ENCODE measurements at regions not wholly inside any gene's neighbourhood (a gene's known extent, or its start where the extent isn't known, plus 50 kb on each side); places are given as distances from the start of the nearest gene placed in this dataset.

DNA sequence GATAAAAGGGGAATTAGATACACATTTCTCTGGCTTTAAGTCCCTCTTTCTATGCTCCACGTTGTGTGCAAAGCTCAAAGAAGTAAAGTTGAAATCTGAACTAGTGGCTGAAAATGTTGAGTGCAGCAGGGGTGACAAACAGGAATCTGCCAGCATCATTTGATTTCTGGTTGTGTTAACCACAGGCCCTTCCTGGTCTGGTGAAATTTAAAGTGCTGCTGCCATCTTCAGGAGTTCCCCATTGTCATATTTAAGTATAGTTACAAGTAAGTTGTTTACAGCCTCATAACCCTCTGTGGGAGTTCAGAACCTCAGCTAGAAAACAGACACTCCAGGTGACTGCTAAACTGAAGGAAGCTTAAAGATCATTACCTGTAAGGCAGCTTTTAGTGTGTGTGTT is 90.9 kb upstream of the CCDC196 start:
- ATAC-seq: no peak
- no peak for TF ChIP-seq ZNF8 (CRISPR knock-in tag; IDR thresholded peaks at IDR 0.05)
- TF ChIP-seq ZC3H10 (CRISPR knock-in tag; IDR thresholded peaks at IDR 0.05): no peak
- no peak for TF ChIP-seq TOX (CRISPR knock-in tag; IDR thresholded peaks at IDR 0.05; ENCODE audit: borderline replicate concordance)
- TF ChIP-seq ESRRG (CRISPR knock-in tag; IDR thresholded peaks at IDR 0.05): no peak
- TF ChIP-seq ZNF70 (CRISPR knock-in tag; IDR thresholded peaks at IDR 0.05): no peak
- TF ChIP-seq ZFP30 (CRISPR knock-in tag; IDR thresholded peaks at IDR 0.05): no peak
- no peak for TF ChIP-seq TCF4 (CRISPR knock-in tag; IDR thresholded peaks at IDR 0.05; ENCODE audit: borderline replicate concordance)
- no peak for TF ChIP-seq PPARA (CRISPR knock-in tag; IDR thresholded peaks at IDR 0.05; ENCODE audit: borderline replicate concordance)
- TF ChIP-seq ZFP3 (CRISPR knock-in tag; IDR thresholded peaks at IDR 0.05): no peak

DNA sequence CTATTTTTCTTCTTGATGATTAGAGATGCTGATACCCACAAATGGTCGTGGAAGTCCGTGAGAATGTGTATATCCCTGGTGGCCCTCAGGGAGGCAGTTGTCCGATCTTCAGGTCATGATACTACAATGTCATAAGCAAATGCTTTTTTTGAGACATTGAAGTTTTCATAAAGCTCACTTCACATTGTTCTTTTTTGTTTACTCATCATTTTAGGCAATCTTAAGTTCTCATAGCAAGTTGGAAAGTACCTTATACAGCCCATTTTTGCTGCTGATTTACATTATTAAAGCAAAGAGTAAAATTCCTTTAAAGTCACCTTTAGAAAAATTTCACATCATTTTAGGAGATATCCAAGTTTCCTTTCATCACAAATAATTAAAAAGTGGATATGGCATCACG is 90.0 kb upstream of the CCDC196 start:
- no peak for TF ChIP-seq TOX (CRISPR knock-in tag; IDR thresholded peaks at IDR 0.05; ENCODE audit: borderline replicate concordance)
- no peak for TF ChIP-seq RARB (CRISPR knock-in tag; IDR thresholded peaks at IDR 0.05)
- no peak for TF ChIP-seq ZNF70 (CRISPR knock-in tag; IDR thresholded peaks at IDR 0.05)
- TF ChIP-seq, protein P1, sequence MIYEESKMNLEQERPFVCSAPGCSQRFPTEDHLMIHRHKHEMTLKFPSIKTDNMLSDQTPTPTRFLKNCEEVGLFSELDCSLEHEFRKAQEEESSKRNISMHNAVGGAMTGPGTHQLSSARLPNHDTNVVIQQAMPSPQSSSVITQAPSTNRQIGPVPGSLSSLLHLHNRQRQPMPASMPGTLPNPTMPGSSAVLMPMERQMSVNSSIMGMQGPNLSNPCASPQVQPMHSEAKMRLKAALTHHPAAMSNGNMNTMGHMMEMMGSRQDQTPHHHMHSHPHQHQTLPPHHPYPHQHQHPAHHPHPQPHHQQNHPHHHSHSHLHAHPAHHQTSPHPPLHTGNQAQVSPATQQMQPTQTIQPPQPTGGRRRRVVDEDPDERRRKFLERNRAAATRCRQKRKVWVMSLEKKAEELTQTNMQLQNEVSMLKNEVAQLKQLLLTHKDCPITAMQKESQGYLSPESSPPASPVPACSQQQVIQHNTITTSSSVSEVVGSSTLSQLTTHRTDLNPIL (CRISPR knock-in tag; IDR thresholded peaks at IDR 0.05; ENCODE audit: low read depth): no peak
- TF ChIP-seq ZFP3 (CRISPR knock-in tag; IDR thresholded peaks at IDR 0.05): no peak
- no peak for TF ChIP-seq BACH2 (CRISPR knock-in tag; IDR thresholded peaks at IDR 0.05; ENCODE audit: borderline replicate concordance)
- no peak for TF ChIP-seq ESRRG (CRISPR knock-in tag; IDR thresholded peaks at IDR 0.05)
- TF ChIP-seq SNAI2 (CRISPR knock-in tag; IDR thresholded peaks at IDR 0.05): no peak
- TF ChIP-seq, protein P2, sequence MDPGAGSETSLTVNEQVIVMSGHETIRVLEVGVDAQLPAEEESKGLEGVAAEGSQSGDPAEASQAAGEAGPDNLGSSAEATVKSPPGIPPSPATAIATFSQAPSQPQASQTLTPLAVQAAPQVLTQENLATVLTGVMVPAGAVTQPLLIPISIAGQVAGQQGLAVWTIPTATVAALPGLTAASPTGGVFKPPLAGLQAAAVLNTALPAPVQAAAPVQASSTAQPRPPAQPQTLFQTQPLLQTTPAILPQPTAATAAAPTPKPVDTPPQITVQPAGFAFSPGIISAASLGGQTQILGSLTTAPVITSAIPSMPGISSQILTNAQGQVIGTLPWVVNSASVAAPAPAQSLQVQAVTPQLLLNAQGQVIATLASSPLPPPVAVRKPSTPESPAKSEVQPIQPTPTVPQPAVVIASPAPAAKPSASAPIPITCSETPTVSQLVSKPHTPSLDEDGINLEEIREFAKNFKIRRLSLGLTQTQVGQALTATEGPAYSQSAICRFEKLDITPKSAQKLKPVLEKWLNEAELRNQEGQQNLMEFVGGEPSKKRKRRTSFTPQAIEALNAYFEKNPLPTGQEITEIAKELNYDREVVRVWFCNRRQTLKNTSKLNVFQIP (CRISPR knock-in tag; IDR thresholded peaks at IDR 0.05; ENCODE audit: borderline replicate concordance, low read depth): no peak
- ATAC-seq: no peak

DNA sequence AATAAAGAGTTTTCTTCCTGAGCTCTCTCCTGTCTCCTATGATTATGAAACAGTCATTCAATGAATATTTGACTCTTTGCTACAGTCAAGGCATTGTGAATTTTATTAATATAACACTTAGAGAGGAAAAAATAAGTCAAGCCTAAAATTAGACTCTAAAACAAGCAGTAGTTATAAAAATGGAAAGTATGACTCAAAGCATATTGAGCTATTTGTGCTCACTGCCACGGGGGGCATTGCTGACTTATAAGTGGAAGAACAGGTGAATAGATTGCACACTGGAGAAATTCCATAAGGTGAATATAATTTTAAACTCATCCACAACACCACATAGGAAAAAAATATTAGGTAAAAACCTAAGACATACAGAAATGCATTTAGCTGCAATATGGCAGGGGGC is 87.7 kb upstream of the CCDC196 start:
- ATAC-seq: no peak
- TF ChIP-seq TOX (CRISPR knock-in tag; IDR thresholded peaks at IDR 0.05; ENCODE audit: borderline replicate concordance) (no peak), ESRRG (CRISPR knock-in tag; IDR thresholded peaks at IDR 0.05) (no peak), PPARA (CRISPR knock-in tag; IDR thresholded peaks at IDR 0.05; ENCODE audit: borderline replicate concordance) (no peak), ISL1 (CRISPR knock-in tag; IDR thresholded peaks at IDR 0.05) (no peak), TCF4 (CRISPR knock-in tag; IDR thresholded peaks at IDR 0.05; ENCODE audit: borderline replicate concordance) (no peak), ZC3H10 (CRISPR knock-in tag; IDR thresholded peaks at IDR 0.05) (no peak), ZNF8 (CRISPR knock-in tag; IDR thresholded peaks at IDR 0.05) (no peak), RARB (CRISPR knock-in tag; IDR thresholded peaks at IDR 0.05) (no peak), CSDC2 (CRISPR knock-in tag; IDR thresholded peaks at IDR 0.05) (no peak), GLIS3 (CRISPR knock-in tag; IDR thresholded peaks at IDR 0.05) (no peak)
- TF ChIP-seq, protein P2 (CRISPR knock-in tag; IDR thresholded peaks at IDR 0.05; ENCODE audit: borderline replicate concordance, low read depth): no peak
- TF ChIP-seq, protein P3, sequence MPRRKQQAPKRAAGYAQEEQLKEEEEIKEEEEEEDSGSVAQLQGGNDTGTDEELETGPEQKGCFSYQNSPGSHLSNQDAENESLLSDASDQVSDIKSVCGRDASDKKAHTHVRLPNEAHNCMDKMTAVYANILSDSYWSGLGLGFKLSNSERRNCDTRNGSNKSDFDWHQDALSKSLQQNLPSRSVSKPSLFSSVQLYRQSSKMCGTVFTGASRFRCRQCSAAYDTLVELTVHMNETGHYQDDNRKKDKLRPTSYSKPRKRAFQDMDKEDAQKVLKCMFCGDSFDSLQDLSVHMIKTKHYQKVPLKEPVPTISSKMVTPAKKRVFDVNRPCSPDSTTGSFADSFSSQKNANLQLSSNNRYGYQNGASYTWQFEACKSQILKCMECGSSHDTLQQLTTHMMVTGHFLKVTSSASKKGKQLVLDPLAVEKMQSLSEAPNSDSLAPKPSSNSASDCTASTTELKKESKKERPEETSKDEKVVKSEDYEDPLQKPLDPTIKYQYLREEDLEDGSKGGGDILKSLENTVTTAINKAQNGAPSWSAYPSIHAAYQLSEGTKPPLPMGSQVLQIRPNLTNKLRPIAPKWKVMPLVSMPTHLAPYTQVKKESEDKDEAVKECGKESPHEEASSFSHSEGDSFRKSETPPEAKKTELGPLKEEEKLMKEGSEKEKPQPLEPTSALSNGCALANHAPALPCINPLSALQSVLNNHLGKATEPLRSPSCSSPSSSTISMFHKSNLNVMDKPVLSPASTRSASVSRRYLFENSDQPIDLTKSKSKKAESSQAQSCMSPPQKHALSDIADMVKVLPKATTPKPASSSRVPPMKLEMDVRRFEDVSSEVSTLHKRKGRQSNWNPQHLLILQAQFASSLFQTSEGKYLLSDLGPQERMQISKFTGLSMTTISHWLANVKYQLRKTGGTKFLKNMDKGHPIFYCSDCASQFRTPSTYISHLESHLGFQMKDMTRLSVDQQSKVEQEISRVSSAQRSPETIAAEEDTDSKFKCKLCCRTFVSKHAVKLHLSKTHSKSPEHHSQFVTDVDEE (CRISPR knock-in tag; IDR thresholded peaks at IDR 0.05): no peak
- TF ChIP-seq, protein P4, sequence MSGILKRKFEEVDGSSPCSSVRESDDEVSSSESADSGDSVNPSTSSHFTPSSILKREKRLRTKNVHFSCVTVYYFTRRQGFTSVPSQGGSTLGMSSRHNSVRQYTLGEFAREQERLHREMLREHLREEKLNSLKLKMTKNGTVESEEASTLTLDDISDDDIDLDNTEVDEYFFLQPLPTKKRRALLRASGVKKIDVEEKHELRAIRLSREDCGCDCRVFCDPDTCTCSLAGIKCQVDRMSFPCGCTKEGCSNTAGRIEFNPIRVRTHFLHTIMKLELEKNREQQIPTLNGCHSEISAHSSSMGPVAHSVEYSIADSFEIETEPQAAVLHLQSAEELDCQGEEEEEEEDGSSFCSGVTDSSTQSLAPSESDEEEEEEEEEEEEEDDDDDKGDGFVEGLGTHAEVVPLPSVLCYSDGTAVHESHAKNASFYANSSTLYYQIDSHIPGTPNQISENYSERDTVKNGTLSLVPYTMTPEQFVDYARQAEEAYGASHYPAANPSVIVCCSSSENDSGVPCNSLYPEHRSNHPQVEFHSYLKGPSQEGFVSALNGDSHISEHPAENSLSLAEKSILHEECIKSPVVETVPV (CRISPR knock-in tag; IDR thresholded peaks at IDR 0.05): no peak

Measured in SK-N-SH treated with all-trans-retinoic acid at 6 μM for 48 hours (cell line).